ENCODE measurements at regions not wholly inside any gene's neighbourhood (a gene's known extent, or its start where the extent isn't known, plus 50 kb on each side); places are given as distances from the start of the nearest gene placed in this dataset.
"Not testable (repeated sequence)": the region's sequence is repeated elsewhere in the genome, so short reads cannot be mapped to it uniquely, and the experiment has no call there.

DNA sequence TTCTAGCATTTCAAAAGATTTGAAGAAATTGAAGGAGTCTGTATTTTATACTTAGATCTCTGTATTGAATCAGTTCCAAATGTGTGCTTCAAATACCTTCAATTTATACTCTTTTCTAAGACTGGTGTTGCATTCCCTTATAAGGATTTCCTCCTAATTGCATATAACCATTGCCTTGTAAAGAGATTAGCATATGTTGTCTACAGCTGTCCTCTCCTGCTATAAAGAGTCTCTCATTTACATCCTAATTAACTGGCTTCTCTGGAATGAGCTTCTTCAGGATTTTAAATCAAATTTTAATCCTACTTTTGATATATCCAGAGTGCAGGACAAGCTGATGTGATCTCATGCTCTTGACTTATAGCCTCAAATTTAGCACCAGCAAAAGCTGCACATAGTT, 957.3 kb downstream of the XPNPEP1 start:
- Mint-ChIP-seq H3K27me3 (no peaks in the 10 kb centered on the region), H3K4me3 (no peak overlapping the region), H3K9me3 (peaks cover 13% of the 10 kb centered on the region)

GRCh38 chr10:108962172-108962571, 961.1 kb downstream of the XPNPEP1 start:
- Mint-ChIP-seq H3K4me3 (no peak overlapping the region), H3K27ac (no peak overlapping the region), H3K36me3 (ENCODE audit: low read depth) (no peaks in the 10 kb centered on the region)

More for the DNA sequence above, 957.3 kb downstream of the XPNPEP1 start:
- H3K27ac Mint-ChIP-seq = no peak overlapping the region
- H3K4me1 Mint-ChIP-seq (ENCODE audit: low read depth) = no peaks in the 10 kb centered on the region
- no peaks in the 10 kb centered on the region for H3K36me3 Mint-ChIP-seq (ENCODE audit: low read depth)

DNA sequence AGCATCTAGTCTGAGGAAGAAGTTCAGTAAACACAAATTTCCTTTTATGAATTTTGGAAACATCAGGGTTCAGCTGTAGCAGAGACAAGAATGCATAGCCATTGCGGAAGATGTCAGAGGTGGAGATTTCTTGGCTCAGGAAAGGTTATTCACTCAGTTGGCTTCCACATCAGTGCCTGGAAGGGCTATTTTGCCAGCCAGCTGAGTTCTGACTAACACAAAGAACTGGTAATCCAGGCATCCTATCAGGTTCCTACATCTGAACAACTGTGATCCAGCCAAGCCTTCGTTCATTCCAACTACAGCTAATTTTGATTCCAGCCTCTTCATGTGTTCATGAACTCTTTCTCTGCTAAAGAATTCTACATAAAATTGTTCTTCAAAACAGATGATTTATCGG, 965.6 kb downstream of the XPNPEP1 start:
- no peaks in the 10 kb centered on the region for H3K36me3 Mint-ChIP-seq (ENCODE audit: low read depth)
- H3K27me3 Mint-ChIP-seq = no peaks in the 10 kb centered on the region
- H3K9me3 Mint-ChIP-seq = peaks cover 27% of the 10 kb centered on the region
- H3K4me1 Mint-ChIP-seq (ENCODE audit: low read depth) = no peaks in the 10 kb centered on the region
- H3K27ac Mint-ChIP-seq = no peak overlapping the region
- no peak overlapping the region for H3K4me3 Mint-ChIP-seq

More at GRCh38 chr10:108962172-108962571, 961.1 kb downstream of the XPNPEP1 start:
- Mint-ChIP-seq H3K9me3 (peaks cover 13% of the 10 kb centered on the region), H3K4me1 (ENCODE audit: low read depth) (no peaks in the 10 kb centered on the region), H3K27me3 (no peaks in the 10 kb centered on the region)

DNA sequence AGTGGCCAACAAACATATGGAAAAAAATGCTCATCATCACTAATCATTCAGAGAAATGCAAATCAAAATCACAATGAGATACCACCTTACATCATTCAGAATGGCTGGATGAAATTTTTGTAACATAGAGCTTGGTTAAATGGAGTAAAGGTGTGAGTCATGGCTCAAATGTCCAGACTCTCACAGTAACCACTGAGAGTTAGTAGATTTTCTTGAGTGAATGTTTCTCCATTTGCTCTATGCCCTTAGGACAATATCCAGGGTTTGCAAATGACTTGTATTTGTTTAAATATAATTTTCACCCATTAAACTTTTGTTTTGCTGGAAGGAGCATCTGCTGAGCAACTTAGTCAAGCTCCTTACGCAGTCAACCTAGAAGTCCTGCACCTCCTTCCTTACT, 967.2 kb downstream of the XPNPEP1 start:
- no peaks in the 10 kb centered on the region for H3K36me3 Mint-ChIP-seq (ENCODE audit: low read depth)
- no peak overlapping the region for H3K4me3 Mint-ChIP-seq
- no peaks in the 10 kb centered on the region for H3K4me1 Mint-ChIP-seq (ENCODE audit: low read depth)
- H3K27me3 Mint-ChIP-seq = no peaks in the 10 kb centered on the region
- no peak overlapping the region for H3K27ac Mint-ChIP-seq
- peaks cover 35% of the 10 kb centered on the region for H3K9me3 Mint-ChIP-seq

- H3K27me3 Mint-ChIP-seq; H3K4me3 Mint-ChIP-seq; H3K36me3 Mint-ChIP-seq (ENCODE audit: low read depth); H3K4me1 Mint-ChIP-seq (ENCODE audit: low read depth); H3K27ac Mint-ChIP-seq: not testable (repeated sequence)
- H3K9me3 Mint-ChIP-seq = peaks cover 11% of the 10 kb centered on the region
Observed at GRCh38 chr10:108920029-108920428, 1003.3 kb downstream of the XPNPEP1 start.

DNA sequence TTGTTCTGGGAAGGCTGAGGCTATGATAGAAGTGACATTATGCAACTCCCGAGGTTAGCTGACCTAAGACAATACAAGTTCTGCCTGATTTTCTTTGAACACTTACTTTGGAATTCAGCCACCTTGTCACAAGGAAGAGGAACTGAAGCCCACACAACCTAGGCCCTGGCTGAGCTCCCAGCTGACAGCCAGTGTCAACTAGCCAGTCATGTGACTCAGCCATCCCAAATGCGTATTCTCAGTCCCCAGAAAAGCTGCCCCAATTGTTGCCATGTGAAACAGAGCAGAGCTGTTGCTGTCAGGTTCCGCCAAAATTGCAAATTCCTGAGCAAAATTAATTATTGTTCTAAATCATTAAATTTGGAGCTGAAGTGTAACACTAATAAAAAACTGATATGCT, 1010.0 kb downstream of the XPNPEP1 start:
- Mint-ChIP-seq H3K27ac (no peak overlapping the region), H3K36me3 (ENCODE audit: low read depth) (no peaks in the 10 kb centered on the region), H3K4me3 (no peak overlapping the region), H3K4me1 (ENCODE audit: low read depth) (no peaks in the 10 kb centered on the region), H3K9me3 (no peaks in the 10 kb centered on the region), H3K27me3 (peaks cover 27% of the 10 kb centered on the region)

DNA sequence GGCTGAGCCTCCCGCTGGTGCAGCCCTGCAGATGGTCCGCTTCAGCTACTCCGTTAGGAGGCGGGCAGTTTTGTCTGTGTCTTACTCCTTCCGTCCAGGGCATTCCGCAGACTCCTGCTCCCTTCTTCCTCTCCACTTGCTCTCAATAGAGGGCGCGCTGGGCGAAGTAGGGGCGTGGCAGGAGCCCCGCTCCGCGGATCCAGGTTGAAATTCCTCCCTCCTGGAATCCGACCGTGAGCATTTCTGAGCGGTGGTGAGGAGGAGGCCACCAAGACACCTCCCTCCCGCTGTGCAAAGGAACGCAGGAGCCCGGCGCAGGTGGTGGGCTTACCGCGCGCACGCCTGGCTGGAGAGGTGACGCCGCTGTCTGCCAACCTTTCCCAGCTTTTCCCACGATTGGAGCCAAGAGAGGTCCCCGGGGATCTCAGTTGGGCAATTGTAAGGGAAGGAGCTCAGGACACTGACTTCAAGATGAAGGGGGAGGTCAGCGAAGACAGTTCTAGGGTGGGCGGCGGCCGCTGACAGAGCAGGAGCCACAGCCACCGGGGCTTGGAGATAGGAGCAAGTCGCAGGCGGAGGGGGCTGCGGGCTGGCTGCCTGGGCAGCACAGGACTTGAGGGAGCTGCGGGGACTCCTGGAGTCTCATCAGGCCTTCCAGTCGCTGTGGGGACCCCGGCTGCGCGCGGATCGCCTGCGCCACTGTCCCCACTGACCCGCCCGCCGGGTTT, 1011.3 kb downstream of the XPNPEP1 start:
- peaks cover 4% of the 10 kb centered on the region for H3K9me3 Mint-ChIP-seq
- H3K36me3 Mint-ChIP-seq (ENCODE audit: low read depth) = no peaks in the 10 kb centered on the region
- peaks cover 27% of the 10 kb centered on the region for H3K27me3 Mint-ChIP-seq
- H3K27ac Mint-ChIP-seq = no peak overlapping the region
- no peaks in the 10 kb centered on the region for H3K4me1 Mint-ChIP-seq (ENCODE audit: low read depth)
- no peak overlapping the region for H3K4me3 Mint-ChIP-seq

DNA sequence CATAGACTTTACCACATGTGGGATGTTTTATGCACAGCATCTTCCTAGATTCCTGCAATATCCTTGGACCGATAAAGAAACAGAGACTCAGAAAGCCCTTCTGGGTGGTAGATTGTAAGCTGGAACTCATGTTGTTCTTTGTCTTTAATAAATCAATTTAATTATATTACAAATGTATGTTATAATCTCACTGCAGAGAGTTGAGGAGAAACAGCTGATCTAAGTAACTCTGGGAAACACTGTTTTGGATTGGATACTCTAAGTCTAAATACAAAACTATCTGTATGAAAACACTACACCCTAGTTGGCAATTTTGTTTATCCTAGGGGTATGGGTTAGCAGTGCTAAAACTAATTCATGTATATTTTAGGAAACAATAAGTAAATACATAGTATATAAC, 1015.2 kb downstream of the XPNPEP1 start:
- H3K27me3 Mint-ChIP-seq = peaks cover 21% of the 10 kb centered on the region
- no peaks in the 10 kb centered on the region for H3K4me1 Mint-ChIP-seq (ENCODE audit: low read depth)
- H3K9me3 Mint-ChIP-seq = peaks cover 7% of the 10 kb centered on the region
- H3K4me3 Mint-ChIP-seq = no peak overlapping the region
- H3K36me3 Mint-ChIP-seq (ENCODE audit: low read depth) = no peaks in the 10 kb centered on the region
- H3K27ac Mint-ChIP-seq = no peak overlapping the region

DNA sequence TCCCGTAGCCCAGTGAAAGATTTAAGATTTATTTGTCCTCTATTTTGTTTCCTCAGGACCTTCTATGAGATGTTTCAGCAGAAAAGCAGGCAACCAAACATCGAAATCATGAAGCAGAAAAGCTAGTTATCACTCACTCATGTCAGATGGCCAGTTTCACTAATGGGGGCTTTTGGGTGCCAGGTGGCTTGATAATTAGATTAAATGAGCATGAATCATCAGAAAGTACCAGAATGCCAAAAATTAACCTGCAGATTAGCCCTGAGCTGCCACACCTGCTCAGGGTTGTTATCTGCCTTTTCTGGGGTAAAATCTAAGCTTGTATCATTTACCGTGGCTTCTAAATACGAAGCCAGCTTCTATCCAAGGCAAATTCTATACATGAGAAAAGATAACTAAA, 1017.5 kb downstream of the XPNPEP1 start:
- Mint-ChIP-seq H3K27ac (no peak overlapping the region), H3K9me3 (peaks cover 7% of the 10 kb centered on the region), H3K4me3 (no peak overlapping the region), H3K27me3 (peaks cover 5% of the 10 kb centered on the region), H3K36me3 (ENCODE audit: low read depth) (no peaks in the 10 kb centered on the region), H3K4me1 (ENCODE audit: low read depth) (no peaks in the 10 kb centered on the region)

DNA sequence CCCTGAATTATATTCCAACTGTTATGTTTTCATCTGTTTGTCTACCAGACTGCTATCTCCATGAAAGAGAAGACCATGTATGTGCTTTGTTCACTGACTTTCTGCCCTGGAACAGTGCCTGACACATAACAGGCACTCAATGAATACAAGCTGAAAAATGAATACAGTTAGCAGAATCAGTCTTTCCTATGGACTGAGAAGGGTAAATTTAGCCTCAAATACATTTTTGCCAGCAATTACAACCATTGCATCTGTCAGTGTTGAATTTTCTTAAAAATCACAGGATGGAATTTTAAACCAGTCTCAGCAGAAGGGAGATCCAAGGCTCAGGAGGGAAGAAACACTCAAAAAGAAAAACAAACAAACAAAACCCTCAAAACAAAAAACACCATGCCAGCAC, 1018.1 kb downstream of the XPNPEP1 start:
- H3K9me3 Mint-ChIP-seq = peaks cover 7% of the 10 kb centered on the region
- no peak overlapping the region for H3K4me3 Mint-ChIP-seq
- H3K4me1 Mint-ChIP-seq (ENCODE audit: low read depth) = no peaks in the 10 kb centered on the region
- no peaks in the 10 kb centered on the region for H3K36me3 Mint-ChIP-seq (ENCODE audit: low read depth)
- H3K27me3 Mint-ChIP-seq = no peaks in the 10 kb centered on the region
- no peak overlapping the region for H3K27ac Mint-ChIP-seq

GRCh38 chr10:108904163-108904838, 1019.0 kb downstream of the XPNPEP1 start:
- Mint-ChIP-seq H3K9me3 (peaks cover 9% of the 10 kb centered on the region), H3K36me3 (ENCODE audit: low read depth) (no peaks in the 10 kb centered on the region), H3K27ac (no peak overlapping the region), H3K4me1 (ENCODE audit: low read depth) (no peaks in the 10 kb centered on the region), H3K4me3 (no peak overlapping the region), H3K27me3 (no peaks in the 10 kb centered on the region)

DNA sequence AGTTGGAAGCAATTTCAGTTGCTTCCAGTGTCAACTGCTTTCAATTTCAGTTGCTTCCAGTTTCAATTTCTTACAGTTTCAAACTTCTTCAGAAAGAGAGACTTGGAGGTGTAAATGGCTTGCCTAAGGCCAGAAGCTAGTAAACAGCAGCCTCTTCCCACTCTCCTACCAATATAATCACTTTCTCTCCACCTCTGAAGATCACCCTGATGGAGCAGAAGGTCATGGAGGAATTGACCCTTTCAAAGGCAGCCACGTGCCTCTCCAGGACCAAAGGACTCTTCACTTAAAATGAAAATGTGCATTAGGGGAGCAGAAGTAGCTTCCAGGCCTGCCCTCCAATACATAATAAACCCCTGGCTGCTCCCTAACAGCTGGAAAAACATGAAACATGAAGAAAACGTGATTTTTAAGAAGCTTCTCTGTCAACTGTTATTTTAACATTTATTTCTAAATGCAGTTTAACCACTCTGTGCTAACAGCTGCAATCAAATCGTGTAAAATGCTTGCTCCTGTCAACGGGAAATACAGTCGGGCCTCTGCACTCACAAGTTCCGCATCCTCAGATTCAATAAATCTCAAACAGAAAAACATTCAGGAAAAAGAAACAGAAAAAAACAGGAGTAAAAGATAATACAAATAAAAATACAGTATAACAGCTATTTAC, 1020.6 kb downstream of the XPNPEP1 start:
- Mint-ChIP-seq H3K4me3 (no peak overlapping the region), H3K36me3 (ENCODE audit: low read depth) (no peaks in the 10 kb centered on the region), H3K27ac (no peak overlapping the region), H3K4me1 (ENCODE audit: low read depth) (no peaks in the 10 kb centered on the region), H3K27me3 (no peaks in the 10 kb centered on the region), H3K9me3 (peaks cover 11% of the 10 kb centered on the region)

DNA sequence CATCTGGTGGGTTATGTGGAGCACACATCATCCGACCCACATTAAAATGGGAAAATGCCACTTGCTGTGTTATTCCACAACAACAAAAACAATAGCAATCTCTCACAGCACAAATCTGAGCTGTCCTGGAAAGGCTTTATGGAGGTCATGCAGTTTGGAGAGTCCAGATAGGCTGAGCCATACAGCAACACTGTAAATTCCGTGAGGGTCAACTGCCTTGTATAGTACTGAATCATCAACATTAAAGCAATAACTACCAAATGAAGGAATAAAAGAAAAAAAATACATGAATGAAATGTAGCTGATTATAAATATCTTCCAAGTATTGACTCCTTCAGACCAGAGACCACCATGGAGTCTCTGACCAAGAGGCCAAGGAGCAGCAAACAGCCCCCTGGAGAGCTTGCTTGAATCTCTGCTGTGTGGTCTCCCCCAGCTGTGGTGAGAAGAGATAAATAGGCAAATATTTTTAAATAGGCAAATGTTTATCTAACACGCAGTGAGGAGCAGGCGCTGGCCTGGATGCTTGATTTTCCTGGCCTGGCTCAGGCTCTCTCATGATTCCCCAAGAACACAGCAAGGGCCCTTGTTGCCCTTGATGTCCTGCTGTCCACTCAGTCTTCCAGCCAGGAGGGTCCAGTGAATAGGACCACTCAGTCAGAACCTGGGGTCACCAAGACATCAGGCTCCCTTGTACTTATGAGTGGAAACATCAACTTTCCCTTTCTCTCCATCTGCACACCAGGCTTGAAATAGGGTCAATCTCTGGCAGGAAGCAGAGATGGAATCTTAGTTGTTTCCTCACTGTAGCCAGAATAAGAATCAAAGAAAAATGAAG, 1021.3 kb downstream of the XPNPEP1 start:
- H3K27ac Mint-ChIP-seq = no peak overlapping the region
- H3K36me3 Mint-ChIP-seq (ENCODE audit: low read depth) = no peaks in the 10 kb centered on the region
- H3K9me3 Mint-ChIP-seq = peaks cover 9% of the 10 kb centered on the region
- no peaks in the 10 kb centered on the region for H3K4me1 Mint-ChIP-seq (ENCODE audit: low read depth)
- no peaks in the 10 kb centered on the region for H3K27me3 Mint-ChIP-seq
- no peak overlapping the region for H3K4me3 Mint-ChIP-seq

GRCh38 chr10:108899670-108900069, 1023.6 kb downstream of the XPNPEP1 start:
- Mint-ChIP-seq H3K27me3 (no peaks in the 10 kb centered on the region), H3K4me3 (no peak overlapping the region), H3K36me3 (ENCODE audit: low read depth) (no peaks in the 10 kb centered on the region)

More at GRCh38 chr10:108899670-108900069, 1023.6 kb downstream of the XPNPEP1 start:
- no peaks in the 10 kb centered on the region for H3K4me1 Mint-ChIP-seq (ENCODE audit: low read depth)
- H3K27ac Mint-ChIP-seq = no peak overlapping the region
- peaks cover 10% of the 10 kb centered on the region for H3K9me3 Mint-ChIP-seq
